Peyer's patch (tissue), 4 donors: ENCODE measurements at regions not wholly inside any gene's neighbourhood (a gene's known extent, or its start where the extent isn't known, plus 50 kb on each side); places are given as distances from the start of the nearest gene placed in this dataset.

Experiments used
- POLR2A ChIP-seq, 2 donors: fragments of 450-650 bp; IDR thresholded peaks; one replicate each; pipeline ENCODE4 v1.5.1; 2017; ENCODE audit warnings: antibody characterized with exemption in 2 of 2, mild to moderate bottlenecking in 2 of 2, moderate library complexity in 2 of 2
- TF ChIP-seq, protein P1 (sequence below), 6 experiments: fragments of 450-650 bp in 4 of 6; fragments of 200-600 bp in 2 of 6; sonication (generic) in 1 of 6; IDR thresholded peaks; one replicate each; pipeline ENCODE4 v1.5.1; 2017 to 2019; ENCODE audit warnings: antibody characterized with exemption in 6 of 6, mild to moderate bottlenecking in 3 of 6, moderate library complexity in 1 of 6

DNA sequence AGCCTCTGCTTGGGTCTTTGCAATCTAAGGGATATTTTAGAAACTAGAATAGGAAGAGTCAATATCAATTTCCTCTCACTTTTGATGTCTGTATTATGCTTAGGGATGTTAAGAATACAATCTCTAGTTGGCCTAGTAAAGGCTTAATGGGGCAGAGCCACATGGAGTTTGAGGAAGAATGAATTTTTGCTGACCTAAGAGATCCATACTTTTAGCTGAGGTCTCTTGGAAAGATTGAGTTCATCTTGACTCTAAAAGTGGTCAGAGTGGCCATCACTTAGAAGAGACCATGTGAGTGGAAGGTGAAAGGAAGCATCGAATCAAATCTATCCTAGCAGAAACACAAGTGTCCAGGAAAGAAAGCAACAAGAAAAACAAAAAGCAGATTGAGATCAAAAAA is 92.2 kb upstream of the SLC28A3 start:
- TF ChIP-seq, protein P1, sequence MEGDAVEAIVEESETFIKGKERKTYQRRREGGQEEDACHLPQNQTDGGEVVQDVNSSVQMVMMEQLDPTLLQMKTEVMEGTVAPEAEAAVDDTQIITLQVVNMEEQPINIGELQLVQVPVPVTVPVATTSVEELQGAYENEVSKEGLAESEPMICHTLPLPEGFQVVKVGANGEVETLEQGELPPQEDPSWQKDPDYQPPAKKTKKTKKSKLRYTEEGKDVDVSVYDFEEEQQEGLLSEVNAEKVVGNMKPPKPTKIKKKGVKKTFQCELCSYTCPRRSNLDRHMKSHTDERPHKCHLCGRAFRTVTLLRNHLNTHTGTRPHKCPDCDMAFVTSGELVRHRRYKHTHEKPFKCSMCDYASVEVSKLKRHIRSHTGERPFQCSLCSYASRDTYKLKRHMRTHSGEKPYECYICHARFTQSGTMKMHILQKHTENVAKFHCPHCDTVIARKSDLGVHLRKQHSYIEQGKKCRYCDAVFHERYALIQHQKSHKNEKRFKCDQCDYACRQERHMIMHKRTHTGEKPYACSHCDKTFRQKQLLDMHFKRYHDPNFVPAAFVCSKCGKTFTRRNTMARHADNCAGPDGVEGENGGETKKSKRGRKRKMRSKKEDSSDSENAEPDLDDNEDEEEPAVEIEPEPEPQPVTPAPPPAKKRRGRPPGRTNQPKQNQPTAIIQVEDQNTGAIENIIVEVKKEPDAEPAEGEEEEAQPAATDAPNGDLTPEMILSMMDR (IDR thresholded peaks at IDR 0.05): no peak
- no peak for TF ChIP-seq POLR2A (IDR thresholded peaks at IDR 0.05)
